Skin epidermis (tissue), 12 donors: ENCODE measurements at regions not wholly inside any gene's neighbourhood (a gene's known extent, or its start where the extent isn't known, plus 50 kb on each side); places are given as distances from the start of the nearest gene placed in this dataset.
"Not testable (repeated sequence)": the region's sequence is repeated elsewhere in the genome, so short reads cannot be mapped to it uniquely, and the experiment has no call there.

Experiments
- H3K27ac ChIP-seq, 21 experiments: fragments of 200-600 bp; sonication (generic) in 11 of 21; one replicate each; pipeline ENCODE4 v1.5.0; 2020; ENCODE audit warnings: mild to moderate bottlenecking in 3 of 21, inconsistent platforms in 2 of 21, moderate library complexity in 2 of 21
- H3K4me3 ChIP-seq, 7 experiments: fragments of 200-600 bp; sonication (generic) in 2 of 7; one replicate each; pipeline ENCODE4 v1.5.0; 2020; ENCODE audit warnings: inconsistent platforms in 2 of 7, mild to moderate bottlenecking in 2 of 7, moderate library complexity in 1 of 7

- H3K4me3 ChIP-seq: no peak overlapping the region
Measured at GRCh38 chr18:63071701-63072141, 247.8 kb downstream of the BCL2 start.

DNA sequence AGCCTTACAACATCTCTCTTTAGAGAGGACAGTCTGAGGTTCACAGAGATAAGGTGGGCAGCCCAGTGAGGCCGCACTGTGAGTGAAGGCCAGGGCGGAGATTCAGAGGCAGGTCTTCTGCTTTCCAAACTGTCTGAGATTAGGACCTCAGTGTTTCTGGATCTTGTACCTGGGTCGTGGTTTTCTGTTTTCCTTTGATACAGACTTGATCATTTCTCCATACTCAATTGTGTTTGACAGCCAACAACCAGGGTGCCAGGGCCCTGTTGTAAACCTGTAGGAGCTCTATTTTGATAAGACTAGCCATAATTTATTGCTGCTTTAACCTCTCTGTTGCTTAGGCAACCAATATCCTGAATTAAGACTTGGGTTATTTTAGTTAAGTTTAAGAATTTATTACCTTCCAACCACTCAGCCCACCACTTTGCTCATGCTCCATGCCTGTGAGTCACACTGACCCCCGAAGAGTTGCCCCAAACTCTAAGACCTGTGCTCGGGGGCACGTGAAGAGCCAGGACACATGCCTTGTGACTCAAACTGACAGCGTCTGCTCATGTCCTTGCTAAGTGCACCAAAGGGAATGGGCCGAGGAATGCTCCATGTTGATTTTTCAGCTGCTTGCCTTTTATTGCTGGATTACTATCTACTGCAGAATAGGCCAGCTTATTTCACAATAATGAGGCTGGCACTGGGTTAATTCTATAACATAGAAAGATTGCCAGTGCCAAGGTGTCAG lies 248.6 kb downstream of the BCL2 start:
- no peak overlapping the region for H3K27ac ChIP-seq
- no peak overlapping the region for H3K4me3 ChIP-seq

More at GRCh38 chr18:63071701-63072141, 247.8 kb downstream of the BCL2 start:
- no peak overlapping the region for H3K27ac ChIP-seq

DNA sequence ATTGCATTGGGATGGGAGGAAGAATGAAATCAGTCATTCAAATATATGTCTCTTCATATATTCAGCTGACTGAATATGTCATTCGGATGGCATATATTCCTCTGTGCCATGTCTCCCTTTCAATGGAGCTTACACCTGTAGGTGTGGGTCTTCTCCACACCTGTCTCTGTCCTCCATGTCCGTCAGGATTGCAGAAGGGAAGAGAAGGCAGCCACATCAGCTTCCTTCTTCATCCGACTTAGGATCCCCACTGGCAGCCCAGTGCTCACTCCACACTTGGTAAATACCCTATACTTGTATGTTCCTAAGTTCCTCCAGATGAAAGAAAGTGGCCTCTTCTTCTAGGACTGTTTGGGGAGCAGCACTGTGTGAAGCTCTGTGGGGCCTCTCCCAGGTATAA lies 250.1 kb downstream of the BCL2 start:
- no peak overlapping the region for H3K4me3 ChIP-seq
- H3K27ac ChIP-seq: no peak overlapping the region

DNA sequence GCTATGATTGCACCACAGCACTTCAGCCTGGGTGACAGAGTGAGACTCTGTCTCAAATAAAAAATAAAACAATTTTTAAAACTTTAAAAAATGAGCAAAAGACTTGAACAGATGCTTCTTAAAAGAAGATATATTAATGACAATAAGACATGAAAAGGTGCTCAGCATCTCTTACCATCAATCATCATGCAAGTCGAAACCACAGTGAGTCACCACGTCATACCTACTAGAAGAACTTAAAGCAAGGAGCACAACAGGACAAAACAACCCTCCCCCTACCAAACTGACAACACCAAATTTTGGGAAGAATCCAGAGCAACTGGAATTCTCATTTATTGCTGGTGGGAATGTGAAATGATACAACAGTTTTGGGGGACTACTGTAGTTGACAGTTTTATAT lies 251.6 kb downstream of the BCL2 start:
- Histone ChIP-seq H3K4me3 (no peak overlapping the region), H3K27ac (no peak overlapping the region)

DNA sequence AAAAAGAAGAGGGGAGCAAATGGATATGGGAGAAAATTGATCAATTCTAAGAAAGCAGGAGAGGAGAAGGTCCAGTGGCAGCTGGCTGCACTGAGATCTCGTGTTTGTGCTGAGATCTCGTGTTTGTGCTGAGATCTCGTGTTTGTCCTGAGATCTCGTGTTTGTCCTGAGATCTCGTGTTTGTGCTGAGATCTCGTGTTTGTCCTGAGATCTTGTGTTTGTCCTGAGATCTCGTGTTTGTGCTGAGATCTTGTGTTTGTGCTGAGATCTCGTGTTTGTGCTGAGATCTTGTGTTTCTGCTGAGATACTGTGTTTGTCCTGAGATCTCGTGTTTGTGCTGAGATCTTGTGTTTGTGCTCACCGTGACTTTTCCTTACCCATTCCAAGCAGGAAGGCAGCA lies 254.4 kb downstream of the BCL2 start:
- Histone ChIP-seq H3K27ac (no peak overlapping the region), H3K4me3 (no peak overlapping the region)

DNA sequence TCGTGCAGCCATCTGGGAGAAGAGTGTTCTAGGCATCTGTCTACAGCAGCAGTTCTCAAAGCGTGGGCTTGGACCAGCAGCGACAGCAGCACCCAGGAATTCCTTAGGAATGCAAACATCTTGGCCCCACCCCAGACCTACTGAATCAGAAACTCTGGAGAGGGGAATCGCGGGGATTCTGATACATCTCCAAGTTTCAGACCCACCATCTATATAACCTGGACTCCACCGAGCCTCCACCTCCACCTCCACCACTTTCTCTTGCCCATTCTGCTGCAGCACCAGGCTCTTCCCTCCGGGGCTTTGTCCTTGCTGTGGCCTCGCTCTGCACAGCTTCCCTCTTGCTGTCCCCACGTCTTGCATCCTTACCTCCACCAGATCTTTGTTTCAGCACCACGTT lies 256.4 kb downstream of the BCL2 start:
- no peak overlapping the region for H3K27ac ChIP-seq
- H3K4me3 ChIP-seq: no peak overlapping the region

DNA sequence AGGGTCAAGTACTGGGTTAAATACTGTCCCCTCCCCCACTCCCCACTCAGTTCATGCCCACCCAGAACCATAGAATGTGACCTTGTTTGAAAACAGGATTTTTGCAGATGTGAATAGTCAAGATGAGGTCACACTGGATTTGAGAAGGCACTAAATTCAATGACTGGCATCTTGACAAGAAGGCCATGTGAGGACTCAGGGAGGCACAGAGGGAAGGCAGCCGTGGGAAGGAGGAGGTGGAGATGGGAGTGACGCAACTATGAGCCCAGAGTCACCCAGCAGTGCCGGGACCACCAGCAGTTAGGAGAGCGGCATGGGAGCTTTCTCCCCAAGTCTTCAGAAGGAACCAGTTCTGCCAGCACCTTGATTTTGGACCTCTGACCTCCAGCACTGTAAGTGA lies 257.3 kb downstream of the BCL2 start:
- Histone ChIP-seq H3K27ac (no peak overlapping the region), H3K4me3 (no peak overlapping the region)

- H3K27ac ChIP-seq: no peak overlapping the region
- H3K4me3 ChIP-seq: no peak overlapping the region
Measured at GRCh38 chr18:63061303-63061702, 258.3 kb downstream of the BCL2 start.

- H3K4me3 ChIP-seq: no peak overlapping the region
- H3K27ac ChIP-seq: no peak overlapping the region
Measured at GRCh38 chr18:63058521-63058920, 261.0 kb downstream of the BCL2 start.

- Histone ChIP-seq H3K27ac (no peak overlapping the region), H3K4me3 (no peak overlapping the region)
Measured at GRCh38 chr18:63057707-63058106, 261.9 kb downstream of the BCL2 start.

DNA sequence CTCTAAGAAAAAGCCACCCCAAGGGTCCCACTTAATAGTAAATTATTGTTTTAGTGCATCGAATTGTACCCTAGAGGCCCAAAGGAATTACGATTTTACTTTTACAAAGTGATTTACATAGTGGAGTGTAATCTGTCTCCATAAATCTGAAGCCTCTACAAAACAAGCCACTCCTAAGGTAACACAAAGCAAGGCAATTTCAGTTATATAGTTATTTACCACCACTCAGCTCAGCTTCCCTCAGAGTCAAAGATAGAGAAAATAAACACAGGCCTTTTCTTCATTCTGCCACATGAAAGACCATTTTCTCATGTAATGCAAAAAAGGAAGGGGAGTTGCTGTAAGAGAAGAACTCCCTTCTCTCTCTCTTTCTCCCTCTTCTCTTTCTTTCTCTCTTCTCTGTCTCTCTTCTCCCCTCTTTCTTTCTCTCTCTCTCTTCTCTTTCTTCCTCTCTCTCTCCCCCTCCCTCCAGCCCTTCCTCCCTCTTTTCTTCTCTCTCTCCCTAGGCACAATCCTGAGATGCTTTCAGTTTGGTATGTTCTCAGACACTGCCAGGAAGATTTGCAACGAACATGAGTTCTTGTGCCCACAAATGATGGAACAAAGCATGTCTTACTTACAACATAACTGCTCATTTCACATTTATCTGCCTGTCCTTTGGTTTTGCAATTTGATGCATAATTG lies 264.5 kb downstream of the BCL2 start:
- Histone ChIP-seq H3K4me3 (no peak overlapping the region), H3K27ac (no peak overlapping the region)

GRCh38 chr18:63051928-63052327 lies 267.6 kb downstream of the BCL2 start:
- H3K4me3 ChIP-seq: no peak overlapping the region
- no peak overlapping the region for H3K27ac ChIP-seq

DNA sequence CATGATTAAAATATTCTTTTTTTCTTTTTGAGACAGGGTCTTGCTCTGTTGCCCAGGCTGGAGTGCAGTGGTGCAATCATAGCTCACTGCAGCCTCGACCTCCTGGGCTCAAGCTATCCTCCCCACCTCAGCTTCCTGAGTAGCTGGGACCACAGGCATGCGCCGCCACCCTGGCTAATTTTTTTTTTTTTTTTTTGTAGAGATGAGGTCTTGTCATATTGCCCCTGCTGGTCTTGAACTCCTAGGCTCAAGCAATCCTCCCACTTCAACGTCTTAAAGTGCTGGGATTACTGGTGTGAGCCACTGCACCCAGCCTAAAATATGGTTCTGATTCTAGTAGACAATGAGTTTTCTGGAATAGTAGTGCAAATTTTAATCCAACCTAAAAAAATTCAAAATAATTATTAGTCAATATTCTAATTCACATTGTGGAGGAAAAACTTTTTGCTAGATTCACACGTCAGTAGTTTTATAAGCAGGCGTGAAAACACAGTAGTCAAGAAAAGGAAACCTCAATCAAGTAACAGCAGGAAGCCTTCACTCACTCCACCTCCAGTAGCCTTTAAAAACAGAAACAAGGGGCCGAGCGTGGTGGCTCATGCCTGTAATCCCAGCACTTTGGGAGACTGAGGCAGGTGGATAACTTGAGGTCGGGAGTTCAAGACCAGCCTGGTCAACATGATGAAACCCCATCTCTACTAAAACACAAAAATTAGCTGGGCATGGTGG lies 268.7 kb downstream of the BCL2 start:
- H3K27ac ChIP-seq: peak overlapping the region in 1 of 21 experiments; percentile 49
- not testable (repeated sequence) for H3K4me3 ChIP-seq

GRCh38 chr18:63046375-63046774 lies 273.2 kb downstream of the BCL2 start:
- no peak overlapping the region for H3K4me3 ChIP-seq

GRCh38 chr18:63043516-63043915 lies 276.1 kb downstream of the BCL2 start:
- Histone ChIP-seq H3K4me3 (no peak overlapping the region), H3K27ac (no peak overlapping the region)

More at GRCh38 chr18:63046375-63046774, 273.2 kb downstream of the BCL2 start:
- no peak overlapping the region for H3K27ac ChIP-seq

DNA sequence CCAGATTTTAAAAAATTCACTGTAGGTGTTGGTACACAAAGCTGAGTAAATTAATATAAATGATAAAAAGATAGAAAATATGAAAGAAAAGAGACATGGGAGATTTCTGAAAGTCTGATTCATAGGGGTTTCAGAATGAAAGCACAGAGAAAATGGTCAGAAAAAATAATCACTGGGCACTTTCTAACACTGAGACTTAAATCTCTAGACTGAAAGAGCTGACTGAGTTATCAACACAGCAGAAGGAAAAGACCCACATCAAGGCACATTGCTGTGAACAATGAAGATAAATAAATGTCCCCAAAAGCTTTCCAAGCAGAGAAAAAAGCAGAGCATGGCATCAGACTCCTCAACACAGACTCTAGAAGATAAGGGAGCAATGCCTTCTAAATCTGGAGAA lies 277.2 kb downstream of the BCL2 start:
- H3K27ac ChIP-seq: no peak overlapping the region
- no peak overlapping the region for H3K4me3 ChIP-seq

- Histone ChIP-seq H3K4me3 (no peak overlapping the region), H3K27ac (no peak overlapping the region)
Measured at GRCh38 chr18:63040788-63041410, 278.7 kb downstream of the BCL2 start.

DNA sequence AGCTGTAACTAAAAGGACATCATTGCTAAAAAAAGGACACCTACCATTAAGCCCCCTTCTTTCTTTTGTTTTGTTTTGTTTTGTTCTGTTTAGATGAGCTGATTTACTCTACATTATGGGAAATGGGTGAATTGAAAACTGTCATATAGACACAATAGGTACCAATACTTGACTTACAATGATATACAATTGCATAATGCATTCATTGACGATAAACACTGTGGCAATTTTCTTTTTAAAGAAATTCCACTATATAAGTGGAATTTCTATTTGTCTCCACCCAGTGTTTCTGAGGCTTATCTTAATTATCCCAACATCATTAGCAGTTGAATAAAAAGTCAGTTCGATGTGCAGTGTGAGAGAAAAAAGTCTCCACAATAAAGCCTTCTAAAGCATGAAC lies 282.1 kb downstream of the BCL2 start:
- H3K27ac ChIP-seq: no peak overlapping the region
- no peak overlapping the region for H3K4me3 ChIP-seq

GRCh38 chr18:63031375-63031774 lies 288.2 kb downstream of the BCL2 start:
- Histone ChIP-seq H3K4me3 (no peak overlapping the region), H3K27ac (no peak overlapping the region)
